HFFc6 (cell line): ENCODE measurements at regions not wholly inside any gene's neighbourhood (a gene's known extent, or its start where the extent isn't known, plus 50 kb on each side); places are given as distances from the start of the nearest gene placed in this dataset.

Source experiments
- DNase-seq: peaks from one replicate; pipeline ENCODE4 v3.0.0-alpha.2; 2018
- H3K27ac Mint-ChIP-seq: 2 replicates; pipeline ENCODE4 v1.8.0; 2020; ENCODE audit warnings: mild to moderate bottlenecking, mixed read lengths
- H3K27me3 Mint-ChIP-seq: 2 replicates; pipeline ENCODE4 v1.8.0; 2021; ENCODE audit warnings: mild to moderate bottlenecking, moderate library complexity, mixed read lengths; ENCODE audit not compliant: insufficient read depth
- H3K36me3 Mint-ChIP-seq: 2 replicates; pipeline ENCODE4 v1.8.0; 2021; ENCODE audit warnings: low read depth, mixed read lengths
- H3K4me1 Mint-ChIP-seq: 2 replicates; pipeline ENCODE4 v1.8.0; 2020; ENCODE audit warnings: low read depth, mixed read lengths
- H3K4me3 Mint-ChIP-seq: 2 replicates; pipeline ENCODE4 v1.8.0; 2020; ENCODE audit warnings: mild to moderate bottlenecking, moderate library complexity, mixed read lengths
- H3K9me3 Mint-ChIP-seq: 2 replicates; pipeline ENCODE4 v1.8.0; 2020; ENCODE audit warnings: mild to moderate bottlenecking, mixed read lengths
- TF ChIP-seq, protein P1 (sequence below): fragments of 200-600 bp; sonication (generic); IDR thresholded peaks from 2 replicates; pipeline ENCODE4 v1.5.0; 2021; ENCODE audit warnings: antibody characterized with exemption, mild to moderate bottlenecking

DNA sequence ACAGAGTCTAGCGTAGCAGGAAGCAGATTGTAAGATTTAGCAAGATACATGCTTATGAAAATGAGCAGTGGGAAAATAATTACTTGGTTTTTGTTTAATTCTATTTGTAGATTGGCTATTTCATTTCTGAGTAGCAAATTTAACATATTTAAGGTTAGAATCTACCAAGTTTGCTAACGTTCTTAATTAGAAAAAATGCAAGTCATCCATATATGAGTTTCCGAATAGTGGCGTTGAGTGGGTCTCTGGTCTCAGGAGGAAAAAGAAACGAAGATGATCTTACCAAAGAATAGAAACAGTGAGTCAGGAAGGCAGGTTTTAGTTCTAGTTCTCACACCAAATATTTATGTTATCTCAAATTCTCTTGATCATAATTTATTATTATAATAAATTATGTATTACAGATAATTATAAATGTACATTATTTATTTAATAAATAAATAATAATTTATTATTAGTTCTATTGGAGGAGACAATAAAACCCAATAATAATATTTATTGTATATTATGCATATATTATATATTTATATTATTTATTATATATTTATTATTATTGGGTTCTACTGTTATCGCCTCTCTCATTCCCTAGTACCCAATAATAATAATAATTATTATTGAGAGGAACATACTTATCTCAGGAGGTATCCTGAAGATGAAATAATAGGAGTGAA is 194.3 kb upstream of the PITRM1 start:
- H3K36me3 Mint-ChIP-seq = peaks cover 11% of the 10 kb centered on the region; the same call in 1 of the 2 replicates
- peaks cover 10% of the 10 kb centered on the region for H3K9me3 Mint-ChIP-seq
- H3K4me3 Mint-ChIP-seq = no peak overlapping the region
- TF ChIP-seq, protein P1, sequence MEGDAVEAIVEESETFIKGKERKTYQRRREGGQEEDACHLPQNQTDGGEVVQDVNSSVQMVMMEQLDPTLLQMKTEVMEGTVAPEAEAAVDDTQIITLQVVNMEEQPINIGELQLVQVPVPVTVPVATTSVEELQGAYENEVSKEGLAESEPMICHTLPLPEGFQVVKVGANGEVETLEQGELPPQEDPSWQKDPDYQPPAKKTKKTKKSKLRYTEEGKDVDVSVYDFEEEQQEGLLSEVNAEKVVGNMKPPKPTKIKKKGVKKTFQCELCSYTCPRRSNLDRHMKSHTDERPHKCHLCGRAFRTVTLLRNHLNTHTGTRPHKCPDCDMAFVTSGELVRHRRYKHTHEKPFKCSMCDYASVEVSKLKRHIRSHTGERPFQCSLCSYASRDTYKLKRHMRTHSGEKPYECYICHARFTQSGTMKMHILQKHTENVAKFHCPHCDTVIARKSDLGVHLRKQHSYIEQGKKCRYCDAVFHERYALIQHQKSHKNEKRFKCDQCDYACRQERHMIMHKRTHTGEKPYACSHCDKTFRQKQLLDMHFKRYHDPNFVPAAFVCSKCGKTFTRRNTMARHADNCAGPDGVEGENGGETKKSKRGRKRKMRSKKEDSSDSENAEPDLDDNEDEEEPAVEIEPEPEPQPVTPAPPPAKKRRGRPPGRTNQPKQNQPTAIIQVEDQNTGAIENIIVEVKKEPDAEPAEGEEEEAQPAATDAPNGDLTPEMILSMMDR = no peak
- H3K27me3 Mint-ChIP-seq = peaks cover 17% of the 10 kb centered on the region
- H3K27ac Mint-ChIP-seq = no peak overlapping the region
- no peak for DNase-seq
- H3K4me1 Mint-ChIP-seq = no peaks in the 10 kb centered on the region

DNA sequence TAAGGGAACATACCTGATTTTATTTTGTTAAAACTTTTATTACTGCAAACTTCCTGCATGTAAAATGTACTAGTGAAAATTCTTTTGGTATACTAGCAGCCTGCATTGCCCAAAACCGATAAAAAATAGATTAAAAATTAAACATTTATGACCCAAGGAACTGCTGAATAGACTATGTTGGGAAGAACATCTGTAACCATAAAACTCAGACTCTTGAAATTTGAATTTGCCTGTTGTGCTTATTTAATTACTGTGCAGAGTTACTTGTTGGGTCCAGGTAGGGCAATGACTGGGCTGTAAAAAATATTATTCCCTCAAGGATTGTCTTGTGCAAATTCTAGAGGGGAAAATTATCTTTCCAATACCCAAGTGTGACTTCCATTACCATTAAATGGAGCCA is 193.5 kb upstream of the PITRM1 start:
- no peak for DNase-seq
- peaks cover 16% of the 10 kb centered on the region for H3K36me3 Mint-ChIP-seq
- H3K9me3 Mint-ChIP-seq = peaks cover 18% of the 10 kb centered on the region
- H3K27ac Mint-ChIP-seq = no peak overlapping the region
- peaks cover 18% of the 10 kb centered on the region for H3K27me3 Mint-ChIP-seq
- H3K4me1 Mint-ChIP-seq = no peaks in the 10 kb centered on the region
- no peak overlapping the region for H3K4me3 Mint-ChIP-seq
- TF ChIP-seq, protein P1 = no peak

DNA sequence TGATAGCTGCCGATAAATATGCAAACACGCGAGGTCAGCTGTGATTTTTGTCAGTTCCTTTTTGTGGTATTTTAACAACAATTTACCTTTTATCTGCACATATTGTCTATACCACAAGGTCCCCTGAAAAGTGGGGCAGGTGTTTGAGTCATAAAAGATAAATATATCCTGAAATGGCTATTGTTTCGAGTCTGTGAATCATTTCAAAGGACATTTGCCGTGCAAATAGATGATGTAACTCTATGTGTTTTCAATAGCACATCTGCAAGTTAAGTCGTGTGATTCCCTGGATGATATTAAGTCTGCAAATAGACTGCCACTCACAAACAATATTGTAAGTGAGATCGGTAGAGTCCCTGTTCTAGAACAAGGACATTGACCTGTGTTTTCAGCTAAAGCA is 193.0 kb upstream of the PITRM1 start:
- Mint-ChIP-seq H3K27me3 (peaks cover 18% of the 10 kb centered on the region), H3K9me3 (peaks cover 22% of the 10 kb centered on the region), H3K4me3 (no peak overlapping the region), H3K36me3 (peaks cover 20% of the 10 kb centered on the region), H3K4me1 (no peaks in the 10 kb centered on the region), H3K27ac (no peak overlapping the region)
- TF ChIP-seq, protein P1 = no peak
- no peak for DNase-seq

DNA sequence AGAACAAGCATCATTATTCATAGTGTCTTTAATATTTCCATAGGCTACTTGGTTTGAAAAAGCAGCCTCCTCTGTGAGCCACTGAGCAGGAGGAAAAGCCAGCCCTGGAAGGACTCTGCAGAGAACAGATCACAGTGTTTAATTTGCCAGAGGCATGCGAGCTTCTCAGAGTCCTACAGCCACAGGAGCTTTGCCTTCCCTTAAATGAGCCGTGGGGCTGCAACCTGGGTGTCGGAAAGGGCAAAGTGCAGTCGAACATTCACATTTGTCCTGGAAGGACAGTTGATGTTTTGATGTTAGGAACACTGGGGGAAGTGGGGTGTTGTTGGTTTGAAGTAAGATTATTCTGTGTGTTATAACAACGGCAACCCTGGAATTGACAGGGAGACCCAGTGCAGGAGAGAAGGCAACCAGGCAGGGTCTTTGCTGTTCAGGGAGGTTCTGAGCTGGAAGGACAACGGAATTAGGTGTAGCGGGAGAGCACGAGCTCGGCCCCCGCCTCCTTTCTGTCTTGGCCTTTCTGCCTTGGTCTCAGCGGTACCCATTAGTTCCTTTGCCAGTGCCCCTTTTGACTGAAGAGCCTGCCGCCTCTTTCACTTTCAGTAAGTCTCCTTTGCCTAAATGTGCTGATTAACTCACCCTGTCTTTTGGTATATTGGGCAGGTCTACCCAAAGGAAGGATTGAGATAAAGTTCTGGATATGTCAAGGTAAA is 192.3 kb upstream of the PITRM1 start:
- Mint-ChIP-seq H3K4me1 (no peaks in the 10 kb centered on the region), H3K27me3 (peaks cover 20% of the 10 kb centered on the region), H3K9me3 (peaks cover 24% of the 10 kb centered on the region), H3K36me3 (peaks cover 23% of the 10 kb centered on the region), H3K27ac (no peak overlapping the region), H3K4me3 (no peak overlapping the region)
- no peak for DNase-seq
- TF ChIP-seq, protein P1 = no peak

DNA sequence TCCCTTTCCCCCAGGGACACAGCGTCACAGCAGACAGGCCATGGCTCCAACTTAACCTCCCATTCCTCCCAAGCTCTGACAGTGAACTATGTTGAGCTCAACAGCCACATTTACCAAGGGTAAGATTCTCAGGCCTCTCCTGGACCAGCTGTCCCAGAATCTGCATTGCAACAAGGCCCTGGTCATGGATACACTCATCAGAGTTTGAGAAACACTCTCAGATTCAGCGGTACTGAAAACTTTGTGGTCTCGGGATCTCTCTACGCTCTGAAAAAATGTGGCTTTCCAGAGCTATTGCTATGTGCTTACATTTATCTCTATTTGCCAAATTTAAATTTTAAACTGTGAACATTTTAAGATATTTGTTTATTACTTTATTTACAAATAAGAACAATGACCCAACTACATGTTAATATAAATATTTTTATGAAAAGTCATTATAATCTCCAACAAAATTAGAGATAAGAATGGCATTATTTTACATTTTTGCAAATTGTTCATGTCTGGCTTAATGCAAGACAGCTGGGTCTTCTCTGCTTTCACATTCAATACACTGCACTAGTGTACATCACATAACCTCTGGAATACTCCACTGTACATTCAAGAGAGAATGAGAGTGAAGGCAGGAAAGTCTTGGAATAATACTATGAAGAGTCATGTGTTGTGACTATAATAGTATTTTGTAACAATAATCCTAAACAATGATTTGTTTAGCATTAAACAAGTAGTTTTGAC is 190.9 kb upstream of the PITRM1 start:
- TF ChIP-seq, protein P1 = no peak
- H3K9me3 Mint-ChIP-seq = peaks cover 24% of the 10 kb centered on the region
- H3K4me3 Mint-ChIP-seq = no peak overlapping the region
- DNase-seq = no peak
- H3K27ac Mint-ChIP-seq = no peak overlapping the region
- H3K27me3 Mint-ChIP-seq = peaks cover 15% of the 10 kb centered on the region
- peaks cover 23% of the 10 kb centered on the region for H3K36me3 Mint-ChIP-seq
- no peaks in the 10 kb centered on the region for H3K4me1 Mint-ChIP-seq
